ENCODE measurements at regions not wholly inside any gene's neighbourhood (a gene's known extent, or its start where the extent isn't known, plus 50 kb on each side); places are given as distances from the start of the nearest gene placed in this dataset.

- no peak for TF ChIP-seq POLR2AphosphoS5 (IDR thresholded peaks at IDR 0.05; ENCODE audit: low read depth)
- TF ChIP-seq, protein P1, sequence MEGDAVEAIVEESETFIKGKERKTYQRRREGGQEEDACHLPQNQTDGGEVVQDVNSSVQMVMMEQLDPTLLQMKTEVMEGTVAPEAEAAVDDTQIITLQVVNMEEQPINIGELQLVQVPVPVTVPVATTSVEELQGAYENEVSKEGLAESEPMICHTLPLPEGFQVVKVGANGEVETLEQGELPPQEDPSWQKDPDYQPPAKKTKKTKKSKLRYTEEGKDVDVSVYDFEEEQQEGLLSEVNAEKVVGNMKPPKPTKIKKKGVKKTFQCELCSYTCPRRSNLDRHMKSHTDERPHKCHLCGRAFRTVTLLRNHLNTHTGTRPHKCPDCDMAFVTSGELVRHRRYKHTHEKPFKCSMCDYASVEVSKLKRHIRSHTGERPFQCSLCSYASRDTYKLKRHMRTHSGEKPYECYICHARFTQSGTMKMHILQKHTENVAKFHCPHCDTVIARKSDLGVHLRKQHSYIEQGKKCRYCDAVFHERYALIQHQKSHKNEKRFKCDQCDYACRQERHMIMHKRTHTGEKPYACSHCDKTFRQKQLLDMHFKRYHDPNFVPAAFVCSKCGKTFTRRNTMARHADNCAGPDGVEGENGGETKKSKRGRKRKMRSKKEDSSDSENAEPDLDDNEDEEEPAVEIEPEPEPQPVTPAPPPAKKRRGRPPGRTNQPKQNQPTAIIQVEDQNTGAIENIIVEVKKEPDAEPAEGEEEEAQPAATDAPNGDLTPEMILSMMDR (IDR thresholded peaks at IDR 0.05; ENCODE audit: insufficient read depth, low read length) = no peak
- TF ChIP-seq SPI1 (IDR thresholded peaks at IDR 0.05; ENCODE audit: borderline replicate concordance, low read depth) = no peak
Observed at GRCh38 chr15:94761574-94761973, 530.2 kb downstream of the MCTP2 start.
